Neural cell (in vitro differentiated cells): ENCODE measurements at regions not wholly inside any gene's neighbourhood (a gene's known extent, or its start where the extent isn't known, plus 50 kb on each side); places are given as distances from the start of the nearest gene placed in this dataset.

Source experiments
- H2AFZ ChIP-seq: fragments of 200-600, 300-800 bp; sonication (generic), shearing (Covaris generic); 2 replicates; pipeline ENCODE4 v1.6.0; 2014; ENCODE audit warnings: low read depth, mild to moderate bottlenecking, antibody characterized with exemption, low read length, moderate library complexity
- H3F3A ChIP-seq: fragments of 200-600 bp; shearing (Covaris generic); 2 replicates; pipeline ENCODE4 v1.6.1; 2016; ENCODE audit warnings: mild to moderate bottlenecking, moderate library complexity, mixed read lengths, antibody characterized with exemption, low read length; ENCODE audit not compliant: insufficient read depth, poor library complexity, severe bottlenecking
- H3K27ac ChIP-seq: fragments of 200-600, 300-800 bp; sonication (generic), shearing (Covaris generic); 2 replicates; pipeline ENCODE4 v1.5.1; 2014; ENCODE audit warnings: mild to moderate bottlenecking, low read length, moderate library complexity
- H3K27me3 ChIP-seq: fragments of 300-800, 200-600 bp; sonication (generic), shearing (Covaris generic); 2 replicates; pipeline ENCODE4 v1.6.0; 2014; ENCODE audit warnings: mild to moderate bottlenecking, low read depth, low read length, moderate library complexity; ENCODE audit not compliant: insufficient read depth
- H3K36me3 ChIP-seq: fragments of 300-800, 200-600 bp; sonication (generic), shearing (Covaris generic); 2 replicates; pipeline ENCODE4 v1.5.1; 2014; ENCODE audit warnings: mild to moderate bottlenecking, antibody characterized with exemption, low read length, moderate library complexity; ENCODE audit not compliant: insufficient read depth
- H3K4me2 ChIP-seq: fragments of 300-800, 200-600 bp; sonication (generic), shearing (Covaris generic); 2 replicates; pipeline ENCODE4 v1.6.0; 2014; ENCODE audit warnings: mild to moderate bottlenecking, low read length
- H3K4me3 ChIP-seq: fragments of 300-800, 200-600 bp; sonication (generic), shearing (Covaris generic); 2 replicates; pipeline ENCODE4 v1.5.1; 2014; ENCODE audit warnings: mild to moderate bottlenecking, low read length, moderate library complexity
- H3K79me2 ChIP-seq: fragments of 200-600 bp; shearing (Covaris generic); replicated peaks from 2 replicates; pipeline ENCODE4 v1.6.0; 2014; ENCODE audit warnings: mild to moderate bottlenecking, low read length, moderate library complexity; ENCODE audit not compliant: insufficient read depth
- H3K9ac ChIP-seq: fragments of 300-800, 200-600 bp; sonication (generic), shearing (Covaris generic); 2 replicates; pipeline ENCODE4 v1.6.1; 2016; ENCODE audit warnings: mild to moderate bottlenecking, low read length, mixed read lengths
- H3K9me2 ChIP-seq: fragments of 200-600 bp; shearing (Covaris generic); 2 replicates; pipeline ENCODE4 v1.6.1; 2016; ENCODE audit warnings: mild to moderate bottlenecking, low read length, mixed read lengths; ENCODE audit not compliant: insufficient read depth
- H3K9me3 ChIP-seq: fragments of 200-600, 300-800 bp; sonication (generic), shearing (Covaris generic); 2 replicates; pipeline ENCODE4 v1.6.1; 2016; ENCODE audit warnings: mild to moderate bottlenecking, mixed run types, low read length, moderate library complexity, mixed read lengths
- H4K20me1 ChIP-seq: fragments of 200-600 bp; shearing (Covaris generic); 2 replicates; pipeline ENCODE4 v1.6.1; 2016; ENCODE audit warnings: mild to moderate bottlenecking, mixed run types; ENCODE audit not compliant: insufficient read depth
- EP300 ChIP-seq: fragments of 450-650 bp; conservative IDR thresholded peaks from 2 replicates; pipeline ENCODE4 v1.6.1; 2014; ENCODE audit warnings: antibody characterized with exemption, mild to moderate bottlenecking, moderate library complexity; ENCODE audit not compliant: poor library complexity, severe bottlenecking
- EZH2 ChIP-seq: fragments of 200-600, 300-800 bp; shearing (Covaris generic), sonication (generic); IDR thresholded peaks from 2 replicates; pipeline ENCODE4 v1.6.1; 2014; ENCODE audit warnings: antibody characterized with exemption, low read length, borderline replicate concordance, mild to moderate bottlenecking; ENCODE audit not compliant: insufficient read depth, poor library complexity, severe bottlenecking
- MXI1 ChIP-seq: fragments of 450-650 bp; conservative IDR thresholded peaks from 2 replicates; pipeline ENCODE4 v1.6.1; 2014; ENCODE audit warnings: antibody characterized with exemption, mild to moderate bottlenecking; ENCODE audit not compliant: poor library complexity, severe bottlenecking
- POLR2AphosphoS5 ChIP-seq: IDR thresholded peaks from 2 replicates; pipeline ENCODE4 v1.6.1; 2012
- RAD21 ChIP-seq: fragments of 450-650 bp; conservative IDR thresholded peaks from 2 replicates; pipeline ENCODE4 v1.6.1; 2014; ENCODE audit warnings: antibody characterized with exemption, mild to moderate bottlenecking, moderate library complexity
- SMC3 ChIP-seq: fragments of 450-650 bp; conservative IDR thresholded peaks from 2 replicates; pipeline ENCODE4 v1.6.1; 2014; ENCODE audit warnings: antibody characterized with exemption, mild to moderate bottlenecking, moderate library complexity; ENCODE audit not compliant: poor library complexity
- TAF1 ChIP-seq: IDR thresholded peaks from 2 replicates; pipeline ENCODE4 v1.6.1; 2012; ENCODE audit warnings: low read depth
- TF ChIP-seq, protein P1 (sequence below): fragments of 450-650 bp; IDR thresholded peaks from 2 replicates; pipeline ENCODE4 v1.5.1; 2014; ENCODE audit warnings: antibody characterized with exemption, mild to moderate bottlenecking, moderate library complexity; ENCODE audit not compliant: poor library complexity, severe bottlenecking
- TF ChIP-seq, protein P2 (sequence below): IDR thresholded peaks from 2 replicates; pipeline ENCODE4 v1.6.1; 2012; ENCODE audit warnings: borderline replicate concordance

DNA sequence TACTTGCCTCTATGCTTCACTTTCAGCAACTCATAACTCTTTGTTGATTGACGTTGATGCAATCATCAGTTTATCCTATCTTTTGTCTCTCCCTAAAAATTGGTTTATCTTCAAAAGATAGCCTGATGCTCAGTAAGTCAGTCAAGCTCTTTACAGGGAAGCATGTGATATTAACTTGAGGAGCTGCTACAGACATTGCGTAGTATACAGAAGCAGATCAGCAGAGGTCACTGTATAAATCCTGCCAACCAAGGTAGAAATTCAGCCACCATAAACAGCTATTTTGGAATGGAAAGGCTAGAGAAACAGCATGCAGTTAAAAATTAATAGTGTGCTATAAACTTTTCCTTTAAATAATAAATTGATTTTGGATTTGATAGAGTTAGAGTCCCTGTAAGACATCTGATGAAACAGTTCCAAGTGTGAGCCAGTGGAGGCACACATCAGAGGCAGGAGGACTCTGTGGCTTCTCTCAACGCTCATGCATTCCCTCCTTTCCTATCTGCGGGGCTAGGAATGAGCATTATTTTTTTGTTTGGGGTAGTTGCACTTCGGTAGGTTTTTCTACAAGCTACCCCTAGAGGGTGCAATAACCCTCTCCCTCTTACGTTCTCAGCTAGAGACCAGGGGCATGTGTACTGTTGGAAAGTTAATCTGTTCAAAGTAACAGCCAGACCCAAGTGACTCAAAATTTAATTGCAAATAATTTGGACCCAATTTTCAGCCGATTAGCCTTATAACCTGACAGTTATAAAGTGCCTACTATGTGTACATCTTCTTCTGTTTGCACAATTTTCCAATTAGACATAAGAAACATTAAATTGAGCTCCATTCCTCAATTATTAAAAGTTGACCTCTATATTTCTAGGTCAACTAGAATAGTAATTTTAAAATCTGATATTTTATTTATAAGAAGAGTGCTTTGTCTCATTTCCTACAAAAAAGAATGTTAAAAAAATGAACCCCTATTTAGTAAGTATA lies 647.7 kb upstream of the SOX9 start:
- no peak overlapping the region for H3K4me2 ChIP-seq

DNA sequence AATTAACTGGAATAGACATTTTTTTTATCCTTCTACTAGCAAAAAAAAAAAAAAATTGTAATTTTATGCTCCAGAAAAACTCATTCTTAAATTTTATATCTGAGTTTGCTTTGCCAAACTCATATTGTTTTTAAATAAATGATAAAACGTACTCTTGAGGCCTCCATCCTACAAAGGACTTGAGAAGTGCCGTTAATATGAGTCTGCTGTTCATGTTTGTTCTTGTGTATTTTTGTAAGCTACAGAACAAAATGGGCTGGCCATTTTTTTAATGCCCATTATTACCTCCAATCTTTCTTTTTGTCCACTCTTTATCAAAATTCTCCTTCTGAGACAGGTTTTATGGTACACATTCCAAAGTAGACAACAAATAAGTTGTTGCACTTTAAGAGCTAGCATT lies 643.5 kb upstream of the SOX9 start:
- Histone ChIP-seq H3K9me2 (no peaks in the 10 kb centered on the region), H3F3A (no peaks in the 10 kb centered on the region), H3K9me3 (no peaks in the 10 kb centered on the region), H3K79me2 (no peaks in the 10 kb centered on the region), H2AFZ (no peak overlapping the region), H3K27ac (no peak overlapping the region), H3K4me3 (no peak overlapping the region), H3K27me3 (no peaks in the 10 kb centered on the region), H3K9ac (no peak overlapping the region), H3K4me2 (no peak overlapping the region), H4K20me1 (no peaks in the 10 kb centered on the region), H3K36me3 (no peaks in the 10 kb centered on the region)
- TF ChIP-seq POLR2AphosphoS5 (no peak), RAD21 (no peak), EZH2 (no peak), MXI1 (no peak), SMC3 (no peak)
- TF ChIP-seq, protein P1, sequence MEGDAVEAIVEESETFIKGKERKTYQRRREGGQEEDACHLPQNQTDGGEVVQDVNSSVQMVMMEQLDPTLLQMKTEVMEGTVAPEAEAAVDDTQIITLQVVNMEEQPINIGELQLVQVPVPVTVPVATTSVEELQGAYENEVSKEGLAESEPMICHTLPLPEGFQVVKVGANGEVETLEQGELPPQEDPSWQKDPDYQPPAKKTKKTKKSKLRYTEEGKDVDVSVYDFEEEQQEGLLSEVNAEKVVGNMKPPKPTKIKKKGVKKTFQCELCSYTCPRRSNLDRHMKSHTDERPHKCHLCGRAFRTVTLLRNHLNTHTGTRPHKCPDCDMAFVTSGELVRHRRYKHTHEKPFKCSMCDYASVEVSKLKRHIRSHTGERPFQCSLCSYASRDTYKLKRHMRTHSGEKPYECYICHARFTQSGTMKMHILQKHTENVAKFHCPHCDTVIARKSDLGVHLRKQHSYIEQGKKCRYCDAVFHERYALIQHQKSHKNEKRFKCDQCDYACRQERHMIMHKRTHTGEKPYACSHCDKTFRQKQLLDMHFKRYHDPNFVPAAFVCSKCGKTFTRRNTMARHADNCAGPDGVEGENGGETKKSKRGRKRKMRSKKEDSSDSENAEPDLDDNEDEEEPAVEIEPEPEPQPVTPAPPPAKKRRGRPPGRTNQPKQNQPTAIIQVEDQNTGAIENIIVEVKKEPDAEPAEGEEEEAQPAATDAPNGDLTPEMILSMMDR, result no peak
- TF ChIP-seq, protein P2, sequence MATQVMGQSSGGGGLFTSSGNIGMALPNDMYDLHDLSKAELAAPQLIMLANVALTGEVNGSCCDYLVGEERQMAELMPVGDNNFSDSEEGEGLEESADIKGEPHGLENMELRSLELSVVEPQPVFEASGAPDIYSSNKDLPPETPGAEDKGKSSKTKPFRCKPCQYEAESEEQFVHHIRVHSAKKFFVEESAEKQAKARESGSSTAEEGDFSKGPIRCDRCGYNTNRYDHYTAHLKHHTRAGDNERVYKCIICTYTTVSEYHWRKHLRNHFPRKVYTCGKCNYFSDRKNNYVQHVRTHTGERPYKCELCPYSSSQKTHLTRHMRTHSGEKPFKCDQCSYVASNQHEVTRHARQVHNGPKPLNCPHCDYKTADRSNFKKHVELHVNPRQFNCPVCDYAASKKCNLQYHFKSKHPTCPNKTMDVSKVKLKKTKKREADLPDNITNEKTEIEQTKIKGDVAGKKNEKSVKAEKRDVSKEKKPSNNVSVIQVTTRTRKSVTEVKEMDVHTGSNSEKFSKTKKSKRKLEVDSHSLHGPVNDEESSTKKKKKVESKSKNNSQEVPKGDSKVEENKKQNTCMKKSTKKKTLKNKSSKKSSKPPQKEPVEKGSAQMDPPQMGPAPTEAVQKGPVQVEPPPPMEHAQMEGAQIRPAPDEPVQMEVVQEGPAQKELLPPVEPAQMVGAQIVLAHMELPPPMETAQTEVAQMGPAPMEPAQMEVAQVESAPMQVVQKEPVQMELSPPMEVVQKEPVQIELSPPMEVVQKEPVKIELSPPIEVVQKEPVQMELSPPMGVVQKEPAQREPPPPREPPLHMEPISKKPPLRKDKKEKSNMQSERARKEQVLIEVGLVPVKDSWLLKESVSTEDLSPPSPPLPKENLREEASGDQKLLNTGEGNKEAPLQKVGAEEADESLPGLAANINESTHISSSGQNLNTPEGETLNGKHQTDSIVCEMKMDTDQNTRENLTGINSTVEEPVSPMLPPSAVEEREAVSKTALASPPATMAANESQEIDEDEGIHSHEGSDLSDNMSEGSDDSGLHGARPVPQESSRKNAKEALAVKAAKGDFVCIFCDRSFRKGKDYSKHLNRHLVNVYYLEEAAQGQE, result no peak

More for the DNA sequence above, 647.7 kb upstream of the SOX9 start:
- peak; percentile 70 for TF ChIP-seq RAD21
- no peak for TF ChIP-seq POLR2AphosphoS5
- TF ChIP-seq, protein P1, result peak; percentile 67
- TF ChIP-seq EP300, result no peak
- no peak for TF ChIP-seq TAF1
- no peak for TF ChIP-seq EZH2
- TF ChIP-seq, protein P2, result no peak
- no peak for TF ChIP-seq MXI1
- TF ChIP-seq SMC3, result peak; percentile 70
- Histone ChIP-seq H4K20me1 (no peaks in the 10 kb centered on the region), H3K79me2 (no peaks in the 10 kb centered on the region), H2AFZ (no peak overlapping the region), H3K4me3 (no peak overlapping the region), H3K27ac (no peak overlapping the region), H3F3A (no peaks in the 10 kb centered on the region), H3K36me3 (no peaks in the 10 kb centered on the region), H3K27me3 (no peaks in the 10 kb centered on the region), H3K9me2 (no peaks in the 10 kb centered on the region), H3K9me3 (no peaks in the 10 kb centered on the region), H3K9ac (no peak overlapping the region)
